NT2/D1 (cell line): ENCODE measurements at regions not wholly inside any gene's neighbourhood (a gene's known extent, or its start where the extent isn't known, plus 50 kb on each side); places are given as distances from the start of the nearest gene placed in this dataset.

ENCODE experiments used
- SUZ12 ChIP-seq: IDR thresholded peaks from 2 replicates; pipeline ENCODE4 v1.6.1; 2011; ENCODE audit not compliant: insufficient read length, insufficient read depth; ENCODE audit errors: extremely low read depth
- YY1 ChIP-seq: IDR thresholded peaks from 2 replicates; pipeline ENCODE4 v1.6.1; 2011; ENCODE audit not compliant: insufficient read length, insufficient read depth
- ZNF274 ChIP-seq: IDR thresholded peaks from 2 replicates; pipeline ENCODE4 v1.6.1; 2011; ENCODE audit warnings: mild to moderate bottlenecking, low read depth, low read length

DNA sequence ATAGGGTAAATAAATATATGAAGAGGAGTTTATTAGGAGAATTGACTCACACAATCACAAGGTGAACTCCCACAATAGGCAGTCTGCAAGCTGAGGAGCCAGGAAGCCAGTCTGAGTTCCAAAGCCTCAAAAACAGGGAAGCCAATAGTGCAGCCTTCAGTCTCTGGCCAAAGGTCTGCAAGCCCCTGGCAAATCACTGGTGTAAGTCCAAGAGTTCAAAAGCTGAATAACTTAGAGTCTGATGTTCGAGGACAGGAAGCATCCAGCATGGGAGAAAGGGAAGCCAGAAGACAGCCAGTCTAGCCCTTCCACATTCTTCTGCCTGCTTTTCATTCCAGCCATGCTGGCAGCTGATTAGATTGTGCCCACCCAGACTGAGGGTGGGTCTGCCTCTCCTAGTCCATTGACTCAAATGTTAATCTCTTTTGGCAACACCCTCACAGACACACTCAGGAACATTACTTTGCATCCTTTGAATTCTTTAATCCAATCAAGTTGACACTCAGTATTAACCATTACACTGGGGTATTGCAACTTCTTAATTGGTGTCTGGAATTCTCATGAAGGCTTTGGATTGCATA lies 736.5 kb upstream of the LMO3 start:
- no peak for TF ChIP-seq ZNF274
- no peak for TF ChIP-seq YY1
- no peak for TF ChIP-seq SUZ12
